Fibroblast of pulmonary artery (primary cell): ENCODE measurements at regions not wholly inside any gene's neighbourhood (a gene's known extent, or its start where the extent isn't known, plus 50 kb on each side); places are given as distances from the start of the nearest gene placed in this dataset.

Experiments used
- DNase-seq: peaks from one replicate; pipeline ENCODE4 v3.0.0-alpha.2; 2010; ENCODE audit warnings: low read depth
- H3K4me3 ChIP-seq: replicated peaks from 2 replicates; pipeline ENCODE4 v1.5.1; 2011; ENCODE audit warnings: low read depth, mild to moderate bottlenecking, control low read depth, low read length, moderate library complexity
- TF ChIP-seq, protein P1 (sequence below): IDR thresholded peaks from 2 replicates; pipeline ENCODE4 v1.5.1; 2011; ENCODE audit warnings: mild to moderate bottlenecking, control low read depth, low read length, inconsistent platforms; ENCODE audit errors: missing control alignments

DNA sequence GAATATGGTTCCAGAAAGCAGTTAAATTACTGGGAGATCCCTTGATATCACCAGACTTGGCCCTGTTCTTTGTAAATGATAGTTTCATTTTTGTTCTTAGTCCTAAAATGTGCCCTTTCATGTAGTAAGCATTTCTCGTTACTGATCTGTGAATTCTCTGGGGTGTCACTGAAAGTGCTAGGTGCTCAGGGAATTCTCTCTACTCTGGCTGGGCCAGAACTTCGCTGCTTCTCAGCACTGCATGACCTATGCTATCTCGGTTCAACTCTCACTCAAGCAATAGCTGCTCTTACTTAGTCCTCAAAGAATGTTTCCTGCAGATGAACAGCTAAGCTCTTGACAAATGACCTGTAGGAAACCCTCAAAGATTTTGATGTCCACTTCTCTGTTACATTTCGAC lies 1144.3 kb downstream of the ADGRL3 start:
- H3K4me3 ChIP-seq = no peak overlapping the region
- TF ChIP-seq, protein P1, sequence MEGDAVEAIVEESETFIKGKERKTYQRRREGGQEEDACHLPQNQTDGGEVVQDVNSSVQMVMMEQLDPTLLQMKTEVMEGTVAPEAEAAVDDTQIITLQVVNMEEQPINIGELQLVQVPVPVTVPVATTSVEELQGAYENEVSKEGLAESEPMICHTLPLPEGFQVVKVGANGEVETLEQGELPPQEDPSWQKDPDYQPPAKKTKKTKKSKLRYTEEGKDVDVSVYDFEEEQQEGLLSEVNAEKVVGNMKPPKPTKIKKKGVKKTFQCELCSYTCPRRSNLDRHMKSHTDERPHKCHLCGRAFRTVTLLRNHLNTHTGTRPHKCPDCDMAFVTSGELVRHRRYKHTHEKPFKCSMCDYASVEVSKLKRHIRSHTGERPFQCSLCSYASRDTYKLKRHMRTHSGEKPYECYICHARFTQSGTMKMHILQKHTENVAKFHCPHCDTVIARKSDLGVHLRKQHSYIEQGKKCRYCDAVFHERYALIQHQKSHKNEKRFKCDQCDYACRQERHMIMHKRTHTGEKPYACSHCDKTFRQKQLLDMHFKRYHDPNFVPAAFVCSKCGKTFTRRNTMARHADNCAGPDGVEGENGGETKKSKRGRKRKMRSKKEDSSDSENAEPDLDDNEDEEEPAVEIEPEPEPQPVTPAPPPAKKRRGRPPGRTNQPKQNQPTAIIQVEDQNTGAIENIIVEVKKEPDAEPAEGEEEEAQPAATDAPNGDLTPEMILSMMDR = no peak
- no peak for DNase-seq

DNA sequence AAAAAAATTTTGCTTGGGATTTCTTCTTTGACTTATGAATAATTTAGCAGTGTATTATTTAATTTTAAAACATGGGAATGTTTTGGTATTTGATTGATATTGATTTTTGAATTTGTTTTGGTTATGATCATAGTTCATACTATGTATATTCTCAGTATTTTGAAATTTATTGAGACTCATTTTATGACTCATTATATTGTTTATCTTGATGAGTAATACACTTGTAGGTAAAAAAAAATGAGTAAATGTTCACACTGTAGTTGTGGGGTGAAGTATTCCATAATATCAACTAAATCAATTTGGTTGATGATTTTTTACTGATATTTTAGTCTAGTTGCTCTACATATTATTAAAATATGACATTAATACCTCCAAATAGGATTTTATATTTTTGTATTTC lies 1142.2 kb downstream of the ADGRL3 start:
- TF ChIP-seq, protein P1 = no peak
- H3K4me3 ChIP-seq = no peak overlapping the region
- no peak for DNase-seq

DNA sequence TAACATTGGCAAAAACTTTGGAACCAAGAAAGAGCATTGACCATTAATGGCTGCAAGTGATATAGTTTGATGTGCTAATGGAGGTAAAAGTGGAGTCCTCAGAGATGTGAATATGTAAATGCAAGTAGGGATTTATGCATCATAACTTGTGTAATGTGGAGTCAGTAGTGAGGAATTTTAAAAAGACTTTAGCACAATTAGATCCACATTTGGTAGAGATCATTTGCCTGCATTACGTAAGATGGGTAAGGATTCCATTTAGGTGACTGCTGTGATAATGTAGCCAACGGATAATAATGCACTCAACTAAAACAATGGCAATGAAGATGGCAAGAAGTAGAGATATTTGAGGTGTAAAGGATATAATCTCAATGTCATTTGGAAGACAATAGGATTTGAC lies 1128.4 kb downstream of the ADGRL3 start:
- H3K4me3 ChIP-seq = no peak overlapping the region
- TF ChIP-seq, protein P1 = no peak
- peak; percentile 5 for DNase-seq

DNA sequence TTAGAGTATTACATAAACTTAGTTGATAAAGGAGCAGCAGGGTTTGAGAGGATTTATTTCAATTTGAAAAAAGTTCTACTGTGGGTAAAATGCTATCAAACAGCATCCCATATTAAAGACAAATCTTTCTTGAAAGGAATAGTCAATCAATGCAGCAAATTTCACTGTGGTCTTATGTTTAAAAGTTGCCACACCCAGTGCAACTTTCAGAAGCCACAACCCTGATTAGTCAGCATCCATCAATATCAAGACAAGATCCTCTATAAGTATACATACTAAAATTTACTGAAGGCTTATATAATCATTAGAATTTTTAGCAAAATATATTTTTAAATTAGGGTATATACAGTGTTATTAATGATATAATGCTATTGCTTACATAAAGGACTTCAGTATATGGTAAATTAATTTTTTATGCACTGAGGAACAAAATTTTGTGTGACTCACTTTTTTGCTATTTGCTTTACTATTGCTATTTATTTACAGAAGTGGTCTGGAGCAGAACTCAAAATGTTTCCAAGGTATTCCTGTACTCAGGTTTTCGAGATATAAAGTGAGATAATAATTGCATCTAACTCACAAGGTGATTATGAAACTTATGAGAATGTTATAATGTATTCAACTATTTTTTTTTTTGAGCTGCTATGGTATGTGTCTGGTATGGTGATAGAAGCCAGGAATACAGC lies 1127.6 kb downstream of the ADGRL3 start:
- no peak overlapping the region for H3K4me3 ChIP-seq
- DNase-seq = no peak
- TF ChIP-seq, protein P1 = no peak

DNA sequence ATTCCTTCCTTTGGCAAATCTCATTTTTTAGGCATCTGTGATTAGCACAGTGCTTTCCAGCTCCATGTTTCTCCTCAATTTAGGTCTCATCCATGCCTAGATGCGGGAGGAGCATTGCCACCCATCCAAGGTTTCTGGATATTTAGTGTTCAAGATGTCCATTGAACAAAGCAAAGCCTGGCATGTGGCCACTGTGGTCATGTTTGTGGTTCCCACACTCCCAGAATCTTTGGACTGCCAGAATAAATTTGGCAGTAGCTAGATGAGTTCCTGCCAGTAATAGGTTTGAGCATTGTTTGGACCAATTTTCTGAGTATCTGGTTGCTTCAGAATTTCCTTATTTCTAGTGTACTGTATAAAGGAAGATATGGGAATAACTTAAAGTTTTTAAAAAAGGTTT lies 1124.1 kb downstream of the ADGRL3 start:
- TF ChIP-seq, protein P1 = no peak
- H3K4me3 ChIP-seq = no peak overlapping the region
- DNase-seq = peak; percentile 55

DNA sequence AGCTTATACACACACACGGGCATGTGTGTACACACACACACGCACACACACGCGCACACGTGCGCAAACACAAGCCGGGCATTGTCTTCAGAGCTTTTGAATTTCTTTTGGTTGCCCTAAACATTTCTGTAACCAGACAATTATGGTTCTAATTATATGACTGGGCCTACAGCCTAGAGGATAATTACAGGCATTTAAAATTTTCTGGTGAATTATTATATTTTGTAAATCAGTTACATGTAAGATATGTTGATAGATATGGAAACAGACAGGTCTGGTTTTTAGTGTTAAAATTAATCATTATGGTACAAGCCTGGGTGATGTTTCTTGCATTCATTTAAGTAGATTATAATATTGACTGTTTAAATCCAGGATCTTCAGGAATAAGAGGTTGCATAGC lies 1120.5 kb downstream of the ADGRL3 start:
- no peak for DNase-seq
- TF ChIP-seq, protein P1 = no peak

DNA sequence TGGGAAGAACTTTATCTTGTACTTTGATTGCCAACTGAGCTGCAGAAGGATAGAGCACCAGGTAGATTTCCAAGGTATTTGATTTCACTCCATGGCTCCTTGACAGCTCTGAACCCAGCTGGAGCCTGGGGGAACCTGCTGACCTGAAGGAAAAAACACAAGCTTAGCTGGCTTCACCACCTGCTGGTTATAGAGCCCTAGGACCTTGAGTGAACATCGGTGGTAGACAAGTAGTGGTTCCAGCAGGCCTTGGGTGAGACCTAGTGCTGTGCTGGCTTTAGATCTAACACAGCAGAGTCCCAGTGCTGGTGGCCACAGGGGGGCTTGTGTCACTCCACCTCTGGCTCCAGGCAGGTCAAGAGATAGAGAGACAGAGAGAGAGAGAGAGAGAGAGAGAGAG lies 1102.6 kb downstream of the ADGRL3 start:
- DNase-seq = no peak
- TF ChIP-seq, protein P1 = no peak
- H3K4me3 ChIP-seq = no peak overlapping the region

More for the DNA sequence above, 1120.5 kb downstream of the ADGRL3 start:
- H3K4me3 ChIP-seq = no peak overlapping the region
